ENCODE measurements at regions not wholly inside any gene's neighbourhood (a gene's known extent, or its start where the extent isn't known, plus 50 kb on each side); places are given as distances from the start of the nearest gene placed in this dataset.

DNA sequence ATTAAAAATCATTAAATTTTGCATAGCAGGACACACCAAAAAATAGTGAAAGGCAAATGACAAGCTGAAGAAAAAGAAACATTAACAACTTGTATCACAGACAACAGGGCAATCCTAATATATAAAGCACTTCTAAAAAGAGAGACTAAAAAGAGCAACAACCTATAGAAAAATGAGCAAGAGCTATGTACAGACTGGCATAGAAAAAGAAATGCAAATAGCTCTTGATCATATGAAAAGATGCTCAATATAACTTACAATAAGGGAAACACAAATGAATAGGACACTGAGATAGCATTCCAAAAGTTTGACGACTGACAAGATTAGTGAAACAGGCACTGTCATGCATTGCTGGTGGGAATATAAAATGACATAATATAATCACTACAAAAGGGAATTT lies 235.9 kb downstream of the SEC61B start:
- Histone ChIP-seq H3K79me2 (ENCODE audit: insufficient read depth, low read length) (no peaks in the 10 kb centered on the region), H3K9me3 (ENCODE audit: low read length) (no peaks in the 10 kb centered on the region), H3K27me3 (ENCODE audit: insufficient read depth, low read length) (no peaks in the 10 kb centered on the region), H3K9ac (ENCODE audit: low read length) (no peak overlapping the region), H4K20me1 (ENCODE audit: insufficient read depth, low read length) (no peaks in the 10 kb centered on the region), H3K9me2 (ENCODE audit: low read depth, low read length) (no peaks in the 10 kb centered on the region), H3K4me1 (ENCODE audit: insufficient read depth, low read length, severe bottlenecking) (no peaks in the 10 kb centered on the region), H3K4me2 (ENCODE audit: low read length) (no peak overlapping the region), H3F3A (ENCODE audit: insufficient read depth, low read length) (no peaks in the 10 kb centered on the region), H3K36me3 (ENCODE audit: insufficient read depth, low read length) (no peaks in the 10 kb centered on the region), H2AFZ (ENCODE audit: low read length) (no peak overlapping the region), H3K4me3 (ENCODE audit: low read depth, low read length, poor library complexity, severe bottlenecking) (no peak overlapping the region), H3K27ac (ENCODE audit: low read depth, low read length, poor library complexity, severe bottlenecking) (no peak overlapping the region)
- no peak for TF ChIP-seq EZH2 (IDR thresholded peaks at IDR 0.05; ENCODE audit: borderline replicate concordance, low read length)
- no peak for TF ChIP-seq CTCF (IDR thresholded peaks at IDR 0.05; ENCODE audit: low read length)

- Histone ChIP-seq H3K27ac (ENCODE audit: low read depth, low read length, poor library complexity, severe bottlenecking) (no peak overlapping the region), H4K20me1 (ENCODE audit: insufficient read depth, low read length) (no peaks in the 10 kb centered on the region), H3K79me2 (ENCODE audit: insufficient read depth, low read length) (no peaks in the 10 kb centered on the region), H3K27me3 (ENCODE audit: insufficient read depth, low read length) (no peaks in the 10 kb centered on the region), H3K36me3 (ENCODE audit: insufficient read depth, low read length) (no peaks in the 10 kb centered on the region), H3K9ac (ENCODE audit: low read length) (no peak overlapping the region), H3F3A (ENCODE audit: insufficient read depth, low read length) (no peaks in the 10 kb centered on the region), H3K4me3 (ENCODE audit: low read depth, low read length, poor library complexity, severe bottlenecking) (no peak overlapping the region), H3K9me3 (ENCODE audit: low read length) (no peaks in the 10 kb centered on the region), H3K9me2 (ENCODE audit: low read depth, low read length) (no peaks in the 10 kb centered on the region), H2AFZ (ENCODE audit: low read length) (no peak overlapping the region), H3K4me1 (ENCODE audit: insufficient read depth, low read length, severe bottlenecking) (no peaks in the 10 kb centered on the region), H3K4me2 (ENCODE audit: low read length) (no peak overlapping the region)
- TF ChIP-seq EZH2 (IDR thresholded peaks at IDR 0.05; ENCODE audit: borderline replicate concordance, low read length) (no peak), CTCF (IDR thresholded peaks at IDR 0.05; ENCODE audit: low read length) (no peak)
Observed at GRCh38 chr9:99459919-99460318, 237.8 kb downstream of the SEC61B start.

- no peak overlapping the region for H3K27ac ChIP-seq (ENCODE audit: low read depth, low read length, poor library complexity, severe bottlenecking)
- no peaks in the 10 kb centered on the region for H3K4me1 ChIP-seq (ENCODE audit: insufficient read depth, low read length, severe bottlenecking)
- no peak overlapping the region for H3K9ac ChIP-seq (ENCODE audit: low read length)
- no peaks in the 10 kb centered on the region for H3K9me3 ChIP-seq (ENCODE audit: low read length)
- H4K20me1 ChIP-seq (ENCODE audit: insufficient read depth, low read length): no peaks in the 10 kb centered on the region
- no peaks in the 10 kb centered on the region for H3K79me2 ChIP-seq (ENCODE audit: insufficient read depth, low read length)
- 0 out of 2 replicates have a peak, but pooled peaks cover 6% of the 10 kb centered on the region for H3K27me3 ChIP-seq (ENCODE audit: insufficient read depth, low read length)
- no peak overlapping the region for H3K4me3 ChIP-seq (ENCODE audit: low read depth, low read length, poor library complexity, severe bottlenecking)
- no peaks in the 10 kb centered on the region for H3K36me3 ChIP-seq (ENCODE audit: insufficient read depth, low read length)
- TF ChIP-seq CTCF (IDR thresholded peaks at IDR 0.05; ENCODE audit: low read length): no peak
- no peak for TF ChIP-seq EZH2 (IDR thresholded peaks at IDR 0.05; ENCODE audit: borderline replicate concordance, low read length)
- H2AFZ ChIP-seq (ENCODE audit: low read length): no peak overlapping the region
- H3K9me2 ChIP-seq (ENCODE audit: low read depth, low read length): no peaks in the 10 kb centered on the region
- H3F3A ChIP-seq (ENCODE audit: insufficient read depth, low read length): no peaks in the 10 kb centered on the region
- H3K4me2 ChIP-seq (ENCODE audit: low read length): no peak overlapping the region
Observed at GRCh38 chr9:99463131-99463530, 241.0 kb downstream of the SEC61B start.
